HFF-Myc (cell line): ENCODE measurements at regions not wholly inside any gene's neighbourhood (a gene's known extent, or its start where the extent isn't known, plus 50 kb on each side); places are given as distances from the start of the nearest gene placed in this dataset.

Experiments
- DNase-seq: peaks from one replicate; pipeline ENCODE4 v3.0.0-alpha.2; 2011; ENCODE audit warnings: low read depth; ENCODE audit errors: extremely low read depth
- H3K4me3 ChIP-seq: replicated peaks from 2 replicates; pipeline ENCODE4 v1.5.1; 2011; ENCODE audit warnings: low read depth, mild to moderate bottlenecking, control low read depth, low read length
- CTCF ChIP-seq: IDR thresholded peaks from 2 replicates; pipeline ENCODE4 v1.5.1; 2012; ENCODE audit warnings: mild to moderate bottlenecking, low read depth, low read length, control low read depth; ENCODE audit errors: missing control alignments

- no peak overlapping the region for H3K4me3 ChIP-seq
- no peak for DNase-seq
- TF ChIP-seq CTCF: no peak
Observed at GRCh38 chr6:25052181-25052580, 116.4 kb upstream of the RIPOR2 start.

DNA sequence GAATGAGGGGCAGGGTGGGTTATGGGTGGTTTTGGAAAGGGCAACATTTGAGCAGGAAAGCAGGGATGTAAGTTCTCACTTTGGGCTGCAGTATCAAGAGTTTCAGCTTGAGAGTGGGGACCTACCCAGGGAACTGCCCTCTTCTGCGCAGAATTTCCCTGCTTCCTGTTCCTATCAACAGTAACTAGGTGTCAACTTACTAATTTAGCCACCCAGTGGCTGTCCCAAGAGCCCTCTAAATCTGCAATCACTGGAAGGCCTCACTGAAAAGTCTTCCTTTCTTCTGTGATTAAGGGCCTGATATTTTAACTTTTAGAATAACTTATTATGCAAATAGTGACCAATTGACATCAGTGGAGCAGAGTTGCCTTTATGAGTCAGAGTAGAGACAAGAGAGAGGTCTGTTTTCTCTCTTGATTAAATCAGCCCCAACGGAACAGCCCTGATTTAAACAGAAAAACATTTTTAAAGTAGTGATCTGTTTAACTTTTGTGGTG lies 118.2 kb upstream of the RIPOR2 start:
- no peak for TF ChIP-seq CTCF
- no peak overlapping the region for H3K4me3 ChIP-seq
- no peak for DNase-seq

DNA sequence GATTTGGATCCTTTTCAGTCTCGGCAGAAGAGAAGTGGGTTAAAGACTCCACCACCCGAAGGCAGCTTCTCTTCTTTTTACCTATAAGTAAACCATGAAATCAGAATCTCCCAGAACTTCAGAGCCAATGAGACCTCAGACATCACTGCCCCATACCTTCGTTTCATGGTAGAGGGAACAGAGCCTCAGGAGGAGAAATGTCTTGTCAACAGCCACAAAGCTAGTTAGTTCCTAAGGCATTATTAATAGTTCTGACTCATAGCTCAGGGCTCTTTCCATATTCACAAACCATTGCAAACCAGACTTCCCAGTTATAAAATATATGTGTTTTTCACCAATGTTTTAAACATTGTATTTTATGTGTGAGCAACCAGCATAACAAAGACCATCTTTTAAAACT lies 118.7 kb upstream of the RIPOR2 start:
- no peak overlapping the region for H3K4me3 ChIP-seq
- DNase-seq: no peak
- no peak for TF ChIP-seq CTCF

DNA sequence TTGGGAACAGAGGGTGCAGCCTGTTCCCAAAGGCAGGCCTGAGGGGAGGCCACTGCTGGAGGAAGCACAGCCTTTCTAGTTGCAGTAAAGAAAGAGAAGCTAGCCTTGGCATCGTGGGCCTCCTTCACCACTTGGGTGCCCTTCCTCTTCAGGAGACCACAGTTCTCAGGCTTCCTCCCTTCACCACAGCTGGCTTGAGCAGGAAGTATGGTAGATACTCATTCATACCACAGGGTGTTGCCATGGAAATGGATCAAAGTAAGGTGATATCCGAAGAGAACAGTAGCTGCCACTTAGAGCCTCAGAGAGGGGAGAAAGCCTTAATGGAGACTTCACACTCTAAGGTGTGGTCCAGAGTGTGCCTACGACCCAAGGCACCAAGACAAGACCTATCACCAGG lies 120.4 kb upstream of the RIPOR2 start:
- no peak for TF ChIP-seq CTCF
- no peak for DNase-seq
- no peak overlapping the region for H3K4me3 ChIP-seq

DNA sequence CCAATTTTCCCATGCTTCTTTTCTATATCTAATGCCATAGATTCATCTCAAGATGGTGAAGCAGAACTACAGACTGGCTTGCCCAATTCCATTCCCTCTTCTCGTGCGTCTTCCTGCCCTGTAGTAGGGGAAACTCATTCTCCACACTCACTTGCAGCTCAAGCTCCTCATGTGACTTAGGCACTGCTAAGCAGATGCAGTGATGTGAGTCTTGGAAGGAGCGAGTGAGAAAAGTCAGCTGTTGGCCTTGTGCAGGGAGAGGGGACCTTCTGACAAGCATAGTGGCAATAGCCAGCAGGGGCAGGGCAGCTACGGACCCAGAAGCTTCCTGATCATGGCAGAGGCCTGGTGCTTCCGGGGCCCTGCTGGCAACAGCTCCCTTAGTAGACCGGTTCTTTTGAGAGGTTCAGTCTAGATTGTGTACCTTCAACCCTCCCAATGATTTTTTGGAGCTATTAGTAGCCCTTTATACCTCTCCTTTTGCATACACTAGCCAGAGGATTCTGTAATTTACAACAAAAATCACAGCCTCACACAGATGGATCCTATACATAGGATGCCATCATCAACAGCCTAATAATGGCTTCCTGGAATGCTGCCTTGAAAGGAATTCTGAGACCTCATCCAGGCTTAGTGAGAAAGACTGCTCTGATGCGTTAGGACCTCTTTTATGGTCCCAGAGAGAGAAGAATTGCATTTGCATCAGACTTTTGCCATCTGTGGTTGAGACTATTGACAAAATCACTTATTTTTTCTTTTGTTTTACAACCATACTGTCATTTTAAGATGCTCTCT lies 121.5 kb upstream of the RIPOR2 start:
- no peak for TF ChIP-seq CTCF
- H3K4me3 ChIP-seq: no peak overlapping the region
- no peak for DNase-seq

- no peak overlapping the region for H3K4me3 ChIP-seq
- no peak for DNase-seq
- TF ChIP-seq CTCF: no peak
Observed at GRCh38 chr6:25058441-25058840, 122.7 kb upstream of the RIPOR2 start.
